ENCODE measurements at regions not wholly inside any gene's neighbourhood (a gene's known extent, or its start where the extent isn't known, plus 50 kb on each side); places are given as distances from the start of the nearest gene placed in this dataset.

DNA sequence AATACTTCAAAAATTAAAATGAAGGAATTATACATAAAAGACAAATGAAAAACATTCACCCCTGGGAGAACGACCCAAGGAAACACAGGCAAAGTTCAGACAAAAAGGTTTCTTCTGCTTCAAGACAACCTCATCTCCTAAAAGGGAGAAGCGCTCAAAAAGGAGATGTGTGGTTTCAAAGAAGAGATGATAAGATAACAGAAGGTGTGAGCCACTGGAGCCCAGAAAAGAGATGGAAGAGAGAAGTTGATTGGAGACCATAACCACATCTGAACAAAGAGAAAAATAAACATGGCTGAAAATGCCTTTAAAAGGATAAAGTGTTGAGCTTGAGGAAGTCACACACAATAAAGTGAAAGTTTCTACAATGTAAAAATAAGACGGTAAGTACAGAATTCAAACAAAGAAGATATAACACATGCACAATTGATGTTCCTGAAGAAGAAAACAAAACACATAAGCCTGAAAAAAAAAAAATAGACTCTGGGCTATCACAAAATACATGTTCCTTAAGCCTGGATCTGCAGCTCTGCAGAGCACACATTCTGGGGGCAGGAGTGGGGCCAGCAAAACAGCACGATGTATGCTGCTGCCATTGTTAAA is 51.6 kb upstream of the C14orf180 start:
- no peak overlapping the region for H3K4me3 ChIP-seq (ENCODE audit: low read depth, low read length)
- TF ChIP-seq CTCF (IDR thresholded peaks at IDR 0.05; ENCODE audit: borderline replicate concordance, insufficient read depth, low read depth, low read length) = no peak

DNA sequence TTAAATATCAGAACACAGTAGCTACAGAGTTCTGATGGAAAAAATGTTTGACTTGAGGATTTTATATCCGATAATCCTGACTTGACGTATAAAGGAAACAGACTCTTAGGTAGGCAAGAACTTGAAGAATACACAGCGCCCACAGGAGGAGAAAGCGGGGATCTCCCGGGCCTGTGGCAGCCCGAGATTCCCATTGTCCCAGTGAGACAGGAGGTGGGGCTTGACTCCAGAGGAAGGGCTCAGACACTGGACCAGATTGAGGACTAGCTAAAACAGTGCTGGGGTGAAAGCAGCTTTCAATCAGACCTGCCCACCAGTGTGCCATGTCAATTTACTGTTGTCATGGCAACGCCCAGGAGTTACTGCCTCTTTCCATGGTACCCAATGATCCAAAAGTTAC is 51.1 kb upstream of the C14orf180 start:
- TF ChIP-seq CTCF (IDR thresholded peaks at IDR 0.05; ENCODE audit: borderline replicate concordance, insufficient read depth, low read depth, low read length) = no peak
- H3K4me3 ChIP-seq (ENCODE audit: low read depth, low read length) = no peak overlapping the region

Data from GM12875 (cell line).